ENCODE measurements at regions not wholly inside any gene's neighbourhood (a gene's known extent, or its start where the extent isn't known, plus 50 kb on each side); places are given as distances from the start of the nearest gene placed in this dataset.

GRCh38 chr5:158463188-158463587, 604.2 kb upstream of the CLINT1 start:
- Histone ChIP-seq H3K36me3 (ENCODE audit: control insufficient read depth in 4 of 4, insufficient read depth in 4 of 4, low read length in 4 of 4) (no peaks in the 10 kb centered on the region), H3K9ac (ENCODE audit: insufficient read depth in 1 of 2, low read length in 2 of 2) (no peak overlapping the region), H3K4me1 (ENCODE audit: control insufficient read depth in 5 of 5, insufficient read depth in 5 of 5, low read length in 5 of 5) (peaks cover 0 to 7% (median 2%) of the 10 kb centered on the region in 5 donors), H3K27me3 (ENCODE audit: control insufficient read depth in 3 of 3, insufficient read depth in 3 of 3, low read length in 2 of 3) (no peaks in the 10 kb centered on the region), H3K4me3 (no peak overlapping the region), H3K27ac (ENCODE audit: low read depth in 1 of 2, low read length in 1 of 2) (peak overlapping the region in 1 of 2 donors; percentile 9), H3K9me3 (ENCODE audit: control insufficient read depth in 4 of 4, insufficient read depth in 3 of 4, low read length in 3 of 4) (peaks cover 0 to 1% (median 0%) of the 10 kb centered on the region in 4 donors)
- DNase-seq = no peak
- ATAC-seq (ENCODE audit: insufficient read depth, low FRiP score) = no peak
- TF ChIP-seq, protein P1, sequence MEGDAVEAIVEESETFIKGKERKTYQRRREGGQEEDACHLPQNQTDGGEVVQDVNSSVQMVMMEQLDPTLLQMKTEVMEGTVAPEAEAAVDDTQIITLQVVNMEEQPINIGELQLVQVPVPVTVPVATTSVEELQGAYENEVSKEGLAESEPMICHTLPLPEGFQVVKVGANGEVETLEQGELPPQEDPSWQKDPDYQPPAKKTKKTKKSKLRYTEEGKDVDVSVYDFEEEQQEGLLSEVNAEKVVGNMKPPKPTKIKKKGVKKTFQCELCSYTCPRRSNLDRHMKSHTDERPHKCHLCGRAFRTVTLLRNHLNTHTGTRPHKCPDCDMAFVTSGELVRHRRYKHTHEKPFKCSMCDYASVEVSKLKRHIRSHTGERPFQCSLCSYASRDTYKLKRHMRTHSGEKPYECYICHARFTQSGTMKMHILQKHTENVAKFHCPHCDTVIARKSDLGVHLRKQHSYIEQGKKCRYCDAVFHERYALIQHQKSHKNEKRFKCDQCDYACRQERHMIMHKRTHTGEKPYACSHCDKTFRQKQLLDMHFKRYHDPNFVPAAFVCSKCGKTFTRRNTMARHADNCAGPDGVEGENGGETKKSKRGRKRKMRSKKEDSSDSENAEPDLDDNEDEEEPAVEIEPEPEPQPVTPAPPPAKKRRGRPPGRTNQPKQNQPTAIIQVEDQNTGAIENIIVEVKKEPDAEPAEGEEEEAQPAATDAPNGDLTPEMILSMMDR (IDR thresholded peaks at IDR 0.05; ENCODE audit: control extremely low read depth, extremely low read depth) = no peak
- 63 to 94% methylated on average over 1 of the region's 1 CpG for whole genome bisulfite sequencing, 2 donors

GRCh38 chr5:158462349-158463114, 603.6 kb upstream of the CLINT1 start:
- ATAC-seq (ENCODE audit: insufficient read depth, low FRiP score) = no peak
- no peak overlapping the region for H3K4me3 ChIP-seq
- H3K9me3 ChIP-seq (ENCODE audit: control insufficient read depth in 4 of 4, insufficient read depth in 3 of 4, low read length in 3 of 4) = peaks cover 0 to 1% (median 0%) of the 10 kb centered on the region in 4 donors
- H3K36me3 ChIP-seq (ENCODE audit: control insufficient read depth in 4 of 4, insufficient read depth in 4 of 4, low read length in 4 of 4) = no peaks in the 10 kb centered on the region
- TF ChIP-seq, protein P1 (IDR thresholded peaks at IDR 0.05; ENCODE audit: control extremely low read depth, extremely low read depth) = no peak
- 78 to 82% methylated on average over 9 of the region's 9 CpGs for WGBS, 2 donors
- peaks cover 0 to 7% (median 2%) of the 10 kb centered on the region in 5 donors for H3K4me1 ChIP-seq (ENCODE audit: control insufficient read depth in 5 of 5, insufficient read depth in 5 of 5, low read length in 5 of 5)
- no peaks in the 10 kb centered on the region for H3K27me3 ChIP-seq (ENCODE audit: control insufficient read depth in 3 of 3, insufficient read depth in 3 of 3, low read length in 2 of 3)
- no peak for DNase-seq
- H3K27ac ChIP-seq (ENCODE audit: low read depth in 1 of 2, low read length in 1 of 2) = no peak overlapping the region
- no peak overlapping the region for H3K9ac ChIP-seq (ENCODE audit: insufficient read depth in 1 of 2, low read length in 2 of 2)

GRCh38 chr5:158461240-158461854, 602.4 kb upstream of the CLINT1 start:
- Histone ChIP-seq H3K27ac (ENCODE audit: low read depth in 1 of 2, low read length in 1 of 2) (no peak overlapping the region), H3K4me1 (ENCODE audit: control insufficient read depth in 5 of 5, insufficient read depth in 5 of 5, low read length in 5 of 5) (peaks cover 0 to 7% (median 2%) of the 10 kb centered on the region in 5 donors), H3K36me3 (ENCODE audit: control insufficient read depth in 4 of 4, insufficient read depth in 4 of 4, low read length in 4 of 4) (no peaks in the 10 kb centered on the region), H3K4me3 (no peak overlapping the region), H3K27me3 (ENCODE audit: control insufficient read depth in 3 of 3, insufficient read depth in 3 of 3, low read length in 2 of 3) (no peaks in the 10 kb centered on the region), H3K9me3 (ENCODE audit: control insufficient read depth in 4 of 4, insufficient read depth in 3 of 4, low read length in 3 of 4) (no peaks in the 10 kb centered on the region), H3K9ac (ENCODE audit: insufficient read depth in 1 of 2, low read length in 2 of 2) (no peak overlapping the region)
- DNase-seq (peak in 2 of 3 donors; percentile 41 to 73), ATAC-seq (ENCODE audit: insufficient read depth, low FRiP score) (no peak)
- WGBS, 2 donors = 74 to 84% methylated on average over 4 of the region's 4 CpGs
- TF ChIP-seq, protein P1 (IDR thresholded peaks at IDR 0.05; ENCODE audit: control extremely low read depth, extremely low read depth) = no peak

All from lung (tissue), 11 donors.